ENCODE measurements at regions not wholly inside any gene's neighbourhood (a gene's known extent, or its start where the extent isn't known, plus 50 kb on each side); places are given as distances from the start of the nearest gene placed in this dataset.

DNA sequence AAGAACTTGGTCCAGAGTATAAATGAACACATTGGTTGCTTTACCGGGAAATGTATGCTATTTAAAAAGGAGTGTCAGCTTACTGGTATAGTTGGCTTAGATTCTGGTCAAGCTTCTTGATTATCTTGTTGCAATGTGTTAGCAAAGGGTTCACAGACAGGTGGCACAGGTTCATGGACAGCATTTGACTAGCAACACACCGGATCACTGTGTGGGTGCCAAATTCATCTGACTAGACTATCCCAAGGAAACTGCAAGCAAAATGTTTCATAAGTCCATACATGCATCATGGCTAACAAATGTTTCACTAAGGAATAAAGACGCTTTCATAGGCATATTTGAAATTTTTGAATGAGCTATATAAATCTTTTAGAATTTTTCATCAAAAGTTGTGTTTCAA, 274.1 kb downstream of the PLK2 start:
- peaks cover 0 to 2% of the 10 kb centered on the region in 2 donors for H3K27me3 Mint-ChIP-seq
- no peaks in the 10 kb centered on the region for H3K36me3 Mint-ChIP-seq
- no peaks in the 10 kb centered on the region for H3K9me3 Mint-ChIP-seq
- Histone ChIP-seq H3K27ac (ENCODE audit: low read depth, low read length) (no peak overlapping the region), H3K4me3 (ENCODE audit: low read length) (no peak overlapping the region), H3K4me1 (ENCODE audit: insufficient read depth, low read length) (no peaks in the 10 kb centered on the region), H3K27me3 (ENCODE audit: insufficient read depth, low read length, poor library complexity, severe bottlenecking) (no peaks in the 10 kb centered on the region), H3K9me3 (ENCODE audit: low read length) (no peaks in the 10 kb centered on the region), H3K36me3 (ENCODE audit: insufficient read depth, low read length) (no peaks in the 10 kb centered on the region)
- no peak overlapping the region for H3K4me3 Mint-ChIP-seq
- no peaks in the 10 kb centered on the region for H3K4me1 Mint-ChIP-seq
- H3K27ac Mint-ChIP-seq, result no peak overlapping the region
- DNase-seq, result no peak
- ChIA-PET POLR2A (no interaction called here), CTCF (no interaction called here)

DNA sequence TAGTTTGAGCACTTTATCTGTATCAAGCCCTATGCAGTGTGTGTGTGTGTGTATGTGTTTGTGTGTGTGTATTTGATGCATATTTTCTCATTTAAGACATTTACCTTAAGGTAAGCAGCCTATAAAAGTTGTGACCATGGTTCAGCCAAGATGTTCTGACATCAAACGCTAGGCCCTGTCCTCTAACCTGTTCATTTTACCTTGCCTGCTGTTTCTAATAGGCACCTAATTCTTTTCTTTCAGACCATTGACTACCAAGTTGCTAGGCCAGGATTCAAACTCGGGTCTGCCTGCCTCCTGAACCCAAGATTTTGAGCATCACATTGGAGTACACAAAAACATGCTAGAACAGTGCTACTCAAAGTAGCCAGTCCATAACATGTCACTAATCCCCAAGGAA, 274.5 kb downstream of the PLK2 start:
- Mint-ChIP-seq H3K4me1 (no peaks in the 10 kb centered on the region), H3K27ac (no peak overlapping the region), H3K4me3 (no peak overlapping the region), H3K36me3 (no peaks in the 10 kb centered on the region), H3K27me3 (peaks cover 0 to 2% of the 10 kb centered on the region in 2 donors), H3K9me3 (no peaks in the 10 kb centered on the region)
- ChIA-PET POLR2A (no interaction called here), CTCF (no interaction called here)
- Histone ChIP-seq H3K27ac (ENCODE audit: low read depth, low read length) (no peak overlapping the region), H3K36me3 (ENCODE audit: insufficient read depth, low read length) (no peaks in the 10 kb centered on the region), H3K9me3 (ENCODE audit: low read length) (no peaks in the 10 kb centered on the region), H3K4me1 (ENCODE audit: insufficient read depth, low read length) (no peaks in the 10 kb centered on the region), H3K4me3 (ENCODE audit: low read length) (no peak overlapping the region), H3K27me3 (ENCODE audit: insufficient read depth, low read length, poor library complexity, severe bottlenecking) (no peaks in the 10 kb centered on the region)
- DNase-seq, result no peak

DNA sequence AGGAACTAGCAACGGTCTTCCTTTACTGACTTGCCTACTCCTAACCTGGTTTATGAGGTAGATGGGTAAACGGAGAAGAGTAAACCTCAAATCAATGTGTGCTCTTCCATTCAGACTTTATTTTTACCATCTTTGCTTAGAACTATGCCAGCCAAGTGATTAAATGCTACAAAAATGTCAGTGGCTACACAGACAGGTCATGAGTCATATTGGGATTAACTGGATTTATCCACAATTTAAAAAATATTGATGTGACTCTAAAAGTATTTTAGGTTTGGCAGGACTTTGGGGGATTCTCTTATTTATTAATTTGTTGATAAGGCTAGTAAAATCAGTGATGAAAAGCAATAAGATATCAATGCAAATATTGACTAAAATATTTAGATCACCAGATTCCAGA, 275.0 kb downstream of the PLK2 start:
- no peak overlapping the region for H3K27ac ChIP-seq (ENCODE audit: low read depth, low read length)
- Mint-ChIP-seq H3K36me3 (no peaks in the 10 kb centered on the region), H3K4me3 (no peak overlapping the region), H3K27ac (no peak overlapping the region), H3K4me1 (no peaks in the 10 kb centered on the region), H3K9me3 (no peaks in the 10 kb centered on the region), H3K27me3 (peaks cover 0 to 2% of the 10 kb centered on the region in 2 donors)
- H3K36me3 ChIP-seq (ENCODE audit: insufficient read depth, low read length), result no peaks in the 10 kb centered on the region
- ChIA-PET POLR2A (no interaction called here), CTCF (no interaction called here)
- H3K4me1 ChIP-seq (ENCODE audit: insufficient read depth, low read length), result no peaks in the 10 kb centered on the region
- DNase-seq, result no peak
- H3K27me3 ChIP-seq (ENCODE audit: insufficient read depth, low read length, poor library complexity, severe bottlenecking), result no peaks in the 10 kb centered on the region
- no peak overlapping the region for H3K4me3 ChIP-seq (ENCODE audit: low read length)
- no peaks in the 10 kb centered on the region for H3K9me3 ChIP-seq (ENCODE audit: low read length)

DNA sequence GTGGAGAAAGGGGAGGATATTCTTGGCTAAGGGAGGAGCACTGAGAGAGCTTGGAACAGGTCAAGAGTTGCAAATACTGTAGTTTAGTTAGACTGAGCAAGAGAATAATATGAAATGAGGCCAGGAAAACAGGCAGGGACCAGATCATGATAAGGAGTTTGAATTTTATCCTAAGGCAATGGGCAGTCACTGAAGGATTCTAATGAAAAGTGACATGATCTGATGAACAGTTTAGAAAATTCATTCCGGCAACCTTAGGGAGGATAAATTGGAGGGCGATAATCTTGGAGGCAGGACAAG, 276.1 kb downstream of the PLK2 start:
- H3K36me3 ChIP-seq (ENCODE audit: insufficient read depth, low read length), result no peaks in the 10 kb centered on the region
- H3K4me1 Mint-ChIP-seq, result no peaks in the 10 kb centered on the region

DNA sequence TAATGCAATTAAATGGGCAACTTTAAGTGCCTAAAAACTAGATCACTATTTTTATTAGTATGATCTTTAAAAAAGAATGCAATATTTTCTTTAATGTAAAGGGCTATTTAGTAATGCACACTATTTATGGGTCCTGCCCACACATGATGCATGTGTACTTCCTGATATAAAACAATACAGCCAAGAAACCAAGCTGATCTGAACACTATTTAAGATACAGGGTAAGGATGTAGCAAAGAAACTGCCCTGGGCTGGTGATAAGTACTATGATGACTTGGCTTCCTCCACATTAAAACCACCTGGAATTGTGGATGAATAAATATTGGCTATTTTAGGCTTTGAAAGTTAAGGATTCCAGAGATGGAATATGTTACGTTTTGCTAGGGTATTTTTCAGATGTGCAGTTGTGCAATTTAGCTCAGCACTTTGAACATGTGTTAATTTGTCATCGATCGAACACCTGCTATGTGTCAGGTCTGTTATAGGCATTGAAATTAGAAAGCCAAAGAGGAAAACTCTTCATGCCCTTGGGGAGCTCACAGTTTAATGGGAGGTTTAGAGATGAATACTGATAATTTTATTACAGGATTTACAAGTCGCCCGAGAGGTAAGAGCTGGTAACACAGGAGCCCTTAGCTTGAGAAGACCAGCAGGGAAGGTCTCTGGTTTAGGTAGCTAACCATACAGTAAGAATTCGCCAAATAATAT, 276.7 kb downstream of the PLK2 start:
- no peak overlapping the region for H3K27ac Mint-ChIP-seq

More for the DNA sequence above, 276.1 kb downstream of the PLK2 start:
- no peaks in the 10 kb centered on the region for H3K27me3 Mint-ChIP-seq
- H3K36me3 Mint-ChIP-seq, result no peaks in the 10 kb centered on the region
- no peak overlapping the region for H3K4me3 ChIP-seq (ENCODE audit: low read length)
- no peaks in the 10 kb centered on the region for H3K9me3 Mint-ChIP-seq
- H3K9me3 ChIP-seq (ENCODE audit: low read length), result no peaks in the 10 kb centered on the region
- H3K4me1 ChIP-seq (ENCODE audit: insufficient read depth, low read length), result no peaks in the 10 kb centered on the region
- CTCF ChIA-PET, result no interaction called here
- no peak for DNase-seq
- POLR2A ChIA-PET, result no interaction called here
- H3K27me3 ChIP-seq (ENCODE audit: insufficient read depth, low read length, poor library complexity, severe bottlenecking), result no peaks in the 10 kb centered on the region
- H3K4me3 Mint-ChIP-seq, result no peak overlapping the region
- H3K27ac Mint-ChIP-seq, result no peak overlapping the region
- H3K27ac ChIP-seq (ENCODE audit: low read depth, low read length), result no peak overlapping the region

DNA sequence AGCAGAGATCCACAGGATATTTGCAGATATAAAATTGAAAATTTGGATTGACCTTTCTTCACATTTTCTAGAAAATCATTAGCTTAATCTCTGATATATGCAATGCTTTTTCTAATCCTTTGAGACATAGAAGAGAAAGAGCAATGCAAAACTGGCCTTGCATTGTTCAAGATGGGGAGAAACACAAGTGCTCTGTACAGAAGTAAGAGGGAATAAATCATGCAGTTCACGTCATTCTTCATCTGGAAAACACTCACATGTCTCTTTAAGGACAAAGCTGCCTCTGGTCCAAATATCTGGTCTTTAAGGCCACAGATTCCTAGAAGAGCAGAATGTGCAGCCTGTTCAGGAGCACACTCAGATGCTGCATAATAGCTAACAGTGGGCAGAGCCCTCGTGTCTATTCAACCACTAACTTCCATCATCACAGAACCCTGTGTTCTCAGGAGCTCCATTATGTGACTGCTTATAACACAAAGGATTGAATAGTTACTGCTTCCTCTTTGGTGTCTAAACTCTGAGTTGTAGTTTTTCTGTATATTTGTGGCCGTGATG, 277.5 kb downstream of the PLK2 start:
- no peaks in the 10 kb centered on the region for H3K4me1 Mint-ChIP-seq
- Histone ChIP-seq H3K36me3 (ENCODE audit: insufficient read depth, low read length) (no peaks in the 10 kb centered on the region), H3K27me3 (ENCODE audit: insufficient read depth, low read length, poor library complexity, severe bottlenecking) (no peaks in the 10 kb centered on the region), H3K4me3 (ENCODE audit: low read length) (no peak overlapping the region), H3K9me3 (ENCODE audit: low read length) (no peaks in the 10 kb centered on the region), H3K27ac (ENCODE audit: low read depth, low read length) (no peak overlapping the region), H3K4me1 (ENCODE audit: insufficient read depth, low read length) (no peaks in the 10 kb centered on the region)
- H3K36me3 Mint-ChIP-seq, result no peaks in the 10 kb centered on the region
- DNase-seq, result no peak
- H3K9me3 Mint-ChIP-seq, result no peaks in the 10 kb centered on the region
- H3K4me3 Mint-ChIP-seq, result no peak overlapping the region
- ChIA-PET POLR2A (no interaction called here), CTCF (no interaction called here)
- no peaks in the 10 kb centered on the region for H3K27me3 Mint-ChIP-seq
- H3K27ac Mint-ChIP-seq, result no peak overlapping the region

More for the DNA sequence above, 276.7 kb downstream of the PLK2 start:
- no peak overlapping the region for H3K4me3 ChIP-seq (ENCODE audit: low read length)
- POLR2A ChIA-PET, result no interaction called here
- DNase-seq, result no peak
- no peaks in the 10 kb centered on the region for H3K4me1 ChIP-seq (ENCODE audit: insufficient read depth, low read length)
- Mint-ChIP-seq H3K4me1 (no peaks in the 10 kb centered on the region), H3K4me3 (no peak overlapping the region), H3K36me3 (no peaks in the 10 kb centered on the region), H3K27me3 (no peaks in the 10 kb centered on the region), H3K9me3 (no peaks in the 10 kb centered on the region)
- H3K27ac ChIP-seq (ENCODE audit: low read depth, low read length), result no peak overlapping the region
- H3K9me3 ChIP-seq (ENCODE audit: low read length), result no peaks in the 10 kb centered on the region
- CTCF ChIA-PET, result no interaction called here
- H3K27me3 ChIP-seq (ENCODE audit: insufficient read depth, low read length, poor library complexity, severe bottlenecking), result no peaks in the 10 kb centered on the region
- no peaks in the 10 kb centered on the region for H3K36me3 ChIP-seq (ENCODE audit: insufficient read depth, low read length)

DNA sequence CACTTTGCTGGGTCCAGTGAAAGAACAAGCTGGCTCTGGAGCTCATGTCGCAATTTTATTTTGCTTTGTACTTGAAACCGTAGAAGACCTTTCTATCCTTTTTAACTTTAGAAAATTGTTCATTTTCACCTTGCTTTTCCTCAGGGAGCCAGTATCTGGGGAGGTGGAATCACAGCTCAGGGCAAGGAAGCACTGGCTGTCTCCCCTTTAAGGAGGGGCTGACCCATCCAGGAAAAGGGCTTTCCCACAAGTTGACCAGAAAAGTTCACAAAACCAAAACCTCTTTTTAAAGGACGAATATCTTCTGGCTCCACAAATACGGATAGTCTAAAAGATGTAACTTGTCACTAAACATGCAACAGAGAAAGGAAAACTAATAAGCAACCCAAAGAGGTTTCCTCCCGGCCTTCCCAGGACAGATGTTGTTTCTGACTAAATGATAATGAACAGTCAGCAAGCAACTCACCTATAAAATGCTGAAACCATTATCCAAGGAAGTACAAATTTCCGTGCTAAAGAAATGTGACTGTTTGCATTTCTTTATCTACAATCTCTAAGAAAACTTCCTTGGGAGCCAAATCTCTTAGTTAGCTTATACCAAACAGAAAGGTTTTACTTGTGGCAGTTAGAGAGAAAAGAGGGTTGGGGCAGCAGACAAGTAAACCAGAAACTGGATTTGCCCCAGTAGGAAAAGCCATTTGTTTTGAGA, 278.2 kb downstream of the PLK2 start:
- CTCF ChIA-PET, result no interaction called here
- H3K36me3 ChIP-seq (ENCODE audit: insufficient read depth, low read length), result no peaks in the 10 kb centered on the region
- no peak overlapping the region for H3K27ac Mint-ChIP-seq
- H3K4me1 ChIP-seq (ENCODE audit: insufficient read depth, low read length), result no peaks in the 10 kb centered on the region
- no peak overlapping the region for H3K4me3 ChIP-seq (ENCODE audit: low read length)
- H3K27ac ChIP-seq (ENCODE audit: low read depth, low read length), result no peak overlapping the region
- no peaks in the 10 kb centered on the region for H3K4me1 Mint-ChIP-seq
- no peak overlapping the region for H3K4me3 Mint-ChIP-seq
- no peaks in the 10 kb centered on the region for H3K9me3 ChIP-seq (ENCODE audit: low read length)
- POLR2A ChIA-PET, result no interaction called here
- no peaks in the 10 kb centered on the region for H3K36me3 Mint-ChIP-seq
- H3K27me3 ChIP-seq (ENCODE audit: insufficient read depth, low read length, poor library complexity, severe bottlenecking), result no peaks in the 10 kb centered on the region
- no peaks in the 10 kb centered on the region for H3K27me3 Mint-ChIP-seq
- no peak for DNase-seq
- no peaks in the 10 kb centered on the region for H3K9me3 Mint-ChIP-seq

DNA sequence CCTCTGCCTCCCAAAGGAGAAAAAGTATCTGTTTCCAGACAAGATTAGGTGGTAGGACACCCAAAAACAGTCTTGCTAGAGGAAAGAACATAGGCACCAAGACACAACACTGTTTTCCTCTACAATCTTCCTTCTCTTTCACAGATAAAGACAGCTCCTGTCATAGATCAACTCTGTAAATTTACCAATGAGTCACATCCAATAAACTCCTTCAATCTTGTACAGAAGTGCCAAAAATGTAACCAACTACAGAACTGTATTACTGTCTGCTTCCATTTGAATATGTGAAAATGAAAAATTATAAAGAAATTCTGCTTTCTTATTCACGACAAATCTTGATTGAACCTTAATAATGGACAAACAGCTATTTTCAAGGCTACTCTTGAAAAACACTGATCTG, 286.9 kb downstream of the PLK2 start:
- ChIA-PET CTCF (no interaction called here), POLR2A (no interaction called here)
- Mint-ChIP-seq H3K27ac (no peak overlapping the region), H3K36me3 (no peaks in the 10 kb centered on the region), H3K9me3 (peaks cover 0 to 3% (median 0%) of the 10 kb centered on the region in 5 donors), H3K4me3 (no peak overlapping the region), H3K27me3 (no peaks in the 10 kb centered on the region), H3K4me1 (no peaks in the 10 kb centered on the region)
- Histone ChIP-seq H3K27ac (ENCODE audit: low read depth, low read length) (no peak overlapping the region), H3K4me1 (ENCODE audit: insufficient read depth, low read length) (no peaks in the 10 kb centered on the region), H3K4me3 (ENCODE audit: low read length) (no peak overlapping the region), H3K27me3 (ENCODE audit: insufficient read depth, low read length, poor library complexity, severe bottlenecking) (no peaks in the 10 kb centered on the region), H3K36me3 (ENCODE audit: insufficient read depth, low read length) (no peaks in the 10 kb centered on the region), H3K9me3 (ENCODE audit: low read length) (no peaks in the 10 kb centered on the region)
- DNase-seq, result no peak

Measured in CD8-positive, alpha-beta memory T cell (primary cell).